ENCODE measurements at regions not wholly inside any gene's neighbourhood (a gene's known extent, or its start where the extent isn't known, plus 50 kb on each side); places are given as distances from the start of the nearest gene placed in this dataset.

GRCh38 chr1:234707641-234708040 is 97.7 kb upstream of the IRF2BP2 start:
- H3K27ac ChIP-seq: no peak overlapping the region
- H3K4me3 ChIP-seq: no peak overlapping the region
- no peak for DNase-seq (ENCODE audit: low spot score)
- no peak for TF ChIP-seq CTCF (IDR thresholded peaks at IDR 0.05)

DNA sequence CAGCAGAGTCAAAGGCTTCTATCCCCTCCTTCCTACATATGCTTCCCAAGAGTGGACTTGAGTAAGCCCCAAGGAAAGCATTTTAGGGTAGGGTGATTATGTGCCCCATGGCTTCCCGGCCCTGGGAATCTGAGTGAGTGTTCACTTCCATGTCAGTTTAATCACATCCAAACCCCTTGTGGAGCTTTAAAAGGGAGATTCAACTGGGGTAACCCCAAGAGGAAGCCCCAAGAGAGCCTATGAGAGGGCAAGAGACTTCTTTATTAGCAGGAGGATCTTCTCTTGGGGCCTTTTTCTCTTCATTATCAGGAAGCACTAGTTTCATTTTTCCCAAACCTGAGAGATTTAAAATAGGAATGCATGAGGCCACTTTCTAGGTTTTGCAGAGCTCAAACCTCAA is 97.0 kb upstream of the IRF2BP2 start:
- Histone ChIP-seq H3K4me3 (no peak overlapping the region), H3K27ac (no peak overlapping the region)
- DNase-seq (ENCODE audit: low spot score): no peak
- TF ChIP-seq CTCF (IDR thresholded peaks at IDR 0.05): no peak

DNA sequence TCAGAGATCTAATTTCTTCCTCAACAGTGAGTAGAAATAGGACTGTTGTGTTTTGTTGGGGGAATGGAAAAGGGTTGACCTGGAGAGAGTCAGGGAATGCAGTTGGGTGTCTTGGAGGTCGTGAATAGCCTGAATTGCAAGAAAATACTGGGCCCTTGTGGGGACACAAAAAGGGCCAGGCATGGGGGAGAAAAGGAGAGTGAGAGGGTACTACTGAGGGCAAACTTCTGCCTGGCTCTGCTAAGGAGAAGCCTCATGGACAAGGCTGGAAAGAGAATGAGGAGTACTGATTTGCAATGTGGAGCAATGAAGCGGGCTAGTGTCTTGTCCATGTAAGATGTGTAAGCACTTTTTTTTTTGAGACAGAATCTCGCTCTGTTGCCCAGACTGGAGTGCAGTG is 96.2 kb upstream of the IRF2BP2 start:
- no peak for DNase-seq (ENCODE audit: low spot score)
- Histone ChIP-seq H3K4me3 (no peak overlapping the region), H3K27ac (no peak overlapping the region)
- TF ChIP-seq CTCF (IDR thresholded peaks at IDR 0.05): no peak

- DNase-seq (ENCODE audit: low spot score): no peak
- TF ChIP-seq CTCF (IDR thresholded peaks at IDR 0.05): no peak
- H3K27ac ChIP-seq: no peak overlapping the region
- no peak overlapping the region for H3K4me3 ChIP-seq
Measured at GRCh38 chr1:234705615-234706014, 95.6 kb upstream of the IRF2BP2 start.

GRCh38 chr1:234704106-234704887 is 94.3 kb upstream of the IRF2BP2 start:
- TF ChIP-seq CTCF (IDR thresholded peaks at IDR 0.05): no peak
- no peak for DNase-seq (ENCODE audit: low spot score)
- H3K27ac ChIP-seq: no peak overlapping the region
- no peak overlapping the region for H3K4me3 ChIP-seq

- Histone ChIP-seq H3K4me3 (no peak overlapping the region), H3K27ac (peak overlapping the region in 1 of 2 donors; percentile 44)
- DNase-seq (ENCODE audit: low spot score): peak; percentile 78
- no peak for TF ChIP-seq CTCF (IDR thresholded peaks at IDR 0.05)
Measured at GRCh38 chr1:234702342-234703000, 92.5 kb upstream of the IRF2BP2 start.
